ENCODE measurements at regions not wholly inside any gene's neighbourhood (a gene's known extent, or its start where the extent isn't known, plus 50 kb on each side); places are given as distances from the start of the nearest gene placed in this dataset.

DNA sequence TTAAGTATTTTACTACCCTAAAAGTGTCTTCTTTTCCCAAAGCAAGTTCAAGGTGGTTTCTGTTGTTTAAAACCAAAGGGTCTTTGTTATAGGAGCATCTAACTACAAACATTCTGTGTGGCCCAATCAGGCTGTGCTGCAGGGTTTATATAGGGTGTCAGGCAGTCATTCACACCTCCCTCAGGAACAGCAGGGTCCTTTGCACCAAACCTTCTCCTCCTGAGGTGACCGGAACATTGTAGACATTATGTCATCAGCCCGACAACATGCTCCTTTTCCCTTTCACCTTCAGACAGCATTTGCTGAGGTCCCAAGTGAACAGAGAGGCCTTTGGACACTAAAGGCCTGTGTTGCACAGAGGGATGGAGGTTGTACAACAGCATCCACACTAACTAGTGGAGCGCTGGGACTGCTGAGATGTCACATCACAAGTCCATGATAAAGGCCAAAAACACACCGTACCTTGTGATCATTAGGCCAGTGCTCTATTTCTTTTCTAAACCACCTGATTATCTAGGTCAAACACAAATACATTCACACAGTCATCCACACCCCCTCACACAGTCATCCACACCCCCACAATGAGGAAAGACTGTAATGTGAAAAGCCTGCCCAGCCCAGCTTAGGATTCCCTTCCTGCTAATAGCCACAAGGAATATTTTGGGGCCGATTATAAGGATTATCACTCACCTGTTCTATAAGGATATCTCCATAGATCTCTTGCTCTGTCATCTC, 123.8 kb upstream of the VLDLR start:
- Histone ChIP-seq H3K36me3 (no peaks in the 10 kb centered on the region), H3K27ac (no peak overlapping the region), H3K9me3 (no peaks in the 10 kb centered on the region), H3K27me3 (no peaks in the 10 kb centered on the region), H3K4me1 (peaks cover 0 to 4% (median 1%) of the 10 kb centered on the region in 4 donors), H3K4me3 (no peak overlapping the region)
- ATAC-seq (ENCODE audit: low FRiP score in 2 of 2), result no peak
- DNase-seq, result no peak
- 53 to 75% methylated on average over 5 of the region's 5 CpGs for WGBS, 2 donors
- no peak for TF ChIP-seq CTCF (IDR thresholded peaks at IDR 0.05)
- no peak for TF ChIP-seq POLR2A (IDR thresholded peaks at IDR 0.05)
- TF ChIP-seq EP300 (IDR thresholded peaks at IDR 0.05), result no peak
- no peak for TF ChIP-seq POLR2AphosphoS5 (IDR thresholded peaks at IDR 0.05)

DNA sequence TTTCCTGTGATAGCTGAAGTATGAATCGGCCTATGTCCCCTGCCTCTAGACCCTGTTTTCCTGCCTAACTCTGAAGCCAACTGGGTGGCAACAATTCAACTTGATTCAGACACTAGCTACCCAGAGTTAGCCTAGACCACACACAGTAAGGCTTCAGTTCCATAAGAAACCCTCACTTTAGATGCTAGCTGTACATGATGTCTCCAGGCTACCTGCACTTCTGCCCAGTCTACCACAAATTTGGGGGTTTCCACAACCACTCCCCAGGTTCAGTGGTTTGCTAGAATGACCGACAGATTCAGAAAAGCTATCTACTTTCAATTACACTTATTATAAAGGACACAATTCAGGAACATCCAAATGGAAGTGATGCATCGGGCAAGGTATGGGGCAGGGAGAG, 119.4 kb upstream of the VLDLR start:
- DNase-seq, result no peak
- Histone ChIP-seq H3K4me1 (no peaks in the 10 kb centered on the region), H3K27me3 (no peaks in the 10 kb centered on the region), H3K4me3 (no peak overlapping the region), H3K27ac (no peak overlapping the region), H3K36me3 (no peaks in the 10 kb centered on the region), H3K9me3 (no peaks in the 10 kb centered on the region)
- TF ChIP-seq CTCF (IDR thresholded peaks at IDR 0.05), result no peak
- TF ChIP-seq POLR2AphosphoS5 (IDR thresholded peaks at IDR 0.05), result no peak
- TF ChIP-seq POLR2A (IDR thresholded peaks at IDR 0.05), result no peak
- TF ChIP-seq EP300 (IDR thresholded peaks at IDR 0.05), result no peak
- ATAC-seq (ENCODE audit: low FRiP score in 2 of 2), result no peak
- WGBS, 2 donors, result 79 to 94% methylated on average over 3 of the region's 3 CpGs

DNA sequence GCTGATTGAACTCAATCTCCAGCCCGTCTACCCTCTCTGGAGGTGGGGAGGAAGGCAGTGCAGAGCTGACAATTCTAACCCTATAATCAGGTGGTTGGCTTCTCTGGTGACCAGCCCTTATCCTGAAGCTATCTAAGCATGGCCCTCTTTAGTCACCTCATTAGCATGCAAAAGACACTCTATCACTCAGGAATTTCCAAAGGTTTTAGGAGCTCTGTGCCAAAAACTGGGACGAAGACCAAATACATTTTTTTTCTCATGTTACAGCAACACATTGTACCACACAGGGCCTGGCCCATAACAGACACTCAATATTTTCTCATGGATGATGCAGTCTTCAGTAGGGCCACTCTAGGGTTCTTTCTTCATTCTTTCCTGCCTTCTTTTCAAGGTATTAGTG, 118.8 kb upstream of the VLDLR start:
- no peak for ATAC-seq (ENCODE audit: low FRiP score in 2 of 2)

GRCh38 chr9:2506321-2506720, 115.3 kb upstream of the VLDLR start:
- WGBS, 2 donors, result 61 to 74% methylated on average over 3 of the region's 3 CpGs
- H3K27me3 ChIP-seq, result no peaks in the 10 kb centered on the region
- ATAC-seq (ENCODE audit: low FRiP score in 2 of 2) (no peak), DNase-seq (no peak)
- TF ChIP-seq EP300 (IDR thresholded peaks at IDR 0.05), result no peak
- TF ChIP-seq POLR2A (IDR thresholded peaks at IDR 0.05), result no peak
- H3K27ac ChIP-seq, result no peak overlapping the region
- H3K9me3 ChIP-seq, result no peaks in the 10 kb centered on the region
- H3K4me3 ChIP-seq, result no peak overlapping the region
- H3K4me1 ChIP-seq, result no peaks in the 10 kb centered on the region
- no peaks in the 10 kb centered on the region for H3K36me3 ChIP-seq

More for the DNA sequence above, 118.8 kb upstream of the VLDLR start:
- H3K4me3 ChIP-seq, result no peak overlapping the region
- no peaks in the 10 kb centered on the region for H3K9me3 ChIP-seq
- no peak overlapping the region for H3K27ac ChIP-seq
- H3K27me3 ChIP-seq, result no peaks in the 10 kb centered on the region
- WGBS, 2 donors, result 76 to 79% methylated on average over 2 of the region's 2 CpGs
- DNase-seq, result no peak
- H3K36me3 ChIP-seq, result no peaks in the 10 kb centered on the region
- TF ChIP-seq EP300 (IDR thresholded peaks at IDR 0.05), result no peak
- H3K4me1 ChIP-seq, result no peaks in the 10 kb centered on the region

- TF ChIP-seq POLR2A (IDR thresholded peaks at IDR 0.05), result no peak
- TF ChIP-seq EP300 (IDR thresholded peaks at IDR 0.05), result no peak
- TF ChIP-seq POLR2AphosphoS5 (IDR thresholded peaks at IDR 0.05), result no peak
- TF ChIP-seq CTCF (IDR thresholded peaks at IDR 0.05), result no peak
- Histone ChIP-seq H3K4me1 (no peaks in the 10 kb centered on the region), H3K9me3 (no peaks in the 10 kb centered on the region), H3K4me3 (no peak overlapping the region), H3K27ac (no peak overlapping the region), H3K36me3 (no peaks in the 10 kb centered on the region), H3K27me3 (no peaks in the 10 kb centered on the region)
- ATAC-seq (ENCODE audit: low FRiP score in 2 of 2) (no peak), DNase-seq (no peak)
- WGBS, 2 donors, result 90 to 92% methylated on average over 6 of the region's 6 CpGs
Measured at GRCh38 chr9:2523591-2523990, 98.0 kb upstream of the VLDLR start.

DNA sequence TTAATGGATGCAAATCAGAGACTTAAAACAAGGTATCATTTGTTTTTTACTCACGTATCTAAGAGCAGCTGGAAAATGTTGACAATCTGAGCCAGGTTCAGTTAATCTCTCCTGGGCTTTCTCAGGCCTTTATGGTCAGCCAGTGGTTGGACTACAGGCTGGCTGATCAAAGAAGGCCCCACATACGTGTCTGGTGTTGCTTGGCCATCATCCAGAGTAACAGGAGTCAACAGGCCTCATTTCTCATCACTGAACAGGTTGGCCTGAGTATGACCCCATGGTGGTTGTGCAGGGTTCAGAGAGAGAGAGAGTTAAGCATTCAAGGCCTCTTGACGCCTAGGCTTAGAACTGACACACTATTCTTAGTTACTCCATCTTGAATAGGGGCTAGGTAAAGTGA, 97.0 kb upstream of the VLDLR start:
- 61 to 67% methylated on average over 3 of the region's 3 CpGs for WGBS, 2 donors
- no peak for ATAC-seq (ENCODE audit: low FRiP score in 2 of 2)
- TF ChIP-seq POLR2A (IDR thresholded peaks at IDR 0.05), result no peak
- TF ChIP-seq EP300 (IDR thresholded peaks at IDR 0.05), result no peak
- no peak for TF ChIP-seq POLR2AphosphoS5 (IDR thresholded peaks at IDR 0.05)
- TF ChIP-seq CTCF (IDR thresholded peaks at IDR 0.05), result no peak

More for the DNA sequence above, 97.0 kb upstream of the VLDLR start:
- H3K9me3 ChIP-seq, result no peaks in the 10 kb centered on the region
- H3K4me1 ChIP-seq, result no peaks in the 10 kb centered on the region
- no peak overlapping the region for H3K4me3 ChIP-seq
- H3K27ac ChIP-seq, result no peak overlapping the region
- DNase-seq, result no peak
- H3K36me3 ChIP-seq, result no peaks in the 10 kb centered on the region
- no peaks in the 10 kb centered on the region for H3K27me3 ChIP-seq

Data from upper lobe of left lung (tissue), 6 donors.